OCI-LY3 (cell line): ENCODE measurements at regions not wholly inside any gene's neighbourhood (a gene's known extent, or its start where the extent isn't known, plus 50 kb on each side); places are given as distances from the start of the nearest gene placed in this dataset.

ENCODE experiments used
- H2AFZ ChIP-seq: fragments of 200-600, 300-600 bp; shearing (Covaris generic); 2 replicates; pipeline ENCODE4 v1.6.0; 2014; ENCODE audit warnings: antibody characterized with exemption, low read depth, low read length
- H3K27ac ChIP-seq: fragments of 200-600, 300-600 bp; sonication (generic); 2 replicates; pipeline ENCODE4 v1.5.1; 2014; ENCODE audit warnings: mild to moderate bottlenecking, low read length, moderate library complexity, mixed read lengths
- H3K27me3 ChIP-seq: fragments of 200-600, 300-600 bp; sonication (generic); 2 replicates; pipeline ENCODE4 v1.6.1; 2014; ENCODE audit warnings: low read depth, low read length, mixed read lengths
- H3K36me3 ChIP-seq: fragments of 200-600, 300-600 bp; sonication (generic); replicated peaks from 2 replicates; pipeline ENCODE3; 2014; ENCODE audit warnings: low read depth, low read length, mixed read lengths
- H3K4me1 ChIP-seq: fragments of 300-600, 200-600 bp; sonication (generic); 2 replicates; pipeline ENCODE4 v1.6.1; 2014; ENCODE audit warnings: low read length, mixed read lengths
- H3K4me2 ChIP-seq: fragments of 200-600, 300-600 bp; sonication (generic); 2 replicates; pipeline ENCODE4 v1.6.1; 2014; ENCODE audit warnings: low read length, mixed read lengths
- H3K4me3 ChIP-seq: fragments of 300-600, 200-600 bp; sonication (generic); 2 replicates; pipeline ENCODE4 v1.5.1; 2014; ENCODE audit warnings: antibody characterized with exemption, mild to moderate bottlenecking, low read length, moderate library complexity
- H3K79me2 ChIP-seq: fragments of 300-600, 200-600 bp; shearing (Covaris generic); 2 replicates; pipeline ENCODE4 v1.6.1; 2014; ENCODE audit warnings: mild to moderate bottlenecking, low read length, mixed read lengths
- H3K9ac ChIP-seq: fragments of 300-600, 200-600 bp; shearing (Covaris generic); 2 replicates; pipeline ENCODE4 v1.6.0; 2014; ENCODE audit warnings: mild to moderate bottlenecking, low read length, moderate library complexity
- H3K9me3 ChIP-seq: fragments of 200-600, 300-600 bp; shearing (Covaris generic); 2 replicates; pipeline ENCODE4 v1.6.1; 2014; ENCODE audit warnings: low read length, mixed read lengths; ENCODE audit not compliant: insufficient read depth
- H4K20me1 ChIP-seq: fragments of 200-600, 300-600 bp; sonication (generic); 2 replicates; pipeline ENCODE4 v1.6.1; 2016; ENCODE audit warnings: low read length, mixed read lengths; ENCODE audit not compliant: insufficient read depth
- CTCF ChIP-seq: fragments of 200-600, 300-600 bp; sonication (generic); IDR thresholded peaks from 2 replicates; pipeline ENCODE4 v1.5.1; 2014; ENCODE audit warnings: antibody characterized with exemption, low read length, low read depth
- EZH2phosphoT487 ChIP-seq: fragments of 200-600 bp; shearing (Covaris generic); IDR thresholded peaks from 2 replicates; pipeline ENCODE4 v1.6.1; 2018; ENCODE audit warnings: antibody characterized with exemption, mixed run types, low read depth

GRCh38 chr3:22269831-22270230 is 518.8 kb upstream of the ZNF385D start:
- H3K27ac ChIP-seq, result no peak overlapping the region
- no peak overlapping the region for H3K4me2 ChIP-seq
- no peaks in the 10 kb centered on the region for H3K27me3 ChIP-seq
- H2AFZ ChIP-seq, result no peak overlapping the region
- TF ChIP-seq EZH2phosphoT487, result no peak
- no peak for TF ChIP-seq CTCF
- H3K9me3 ChIP-seq, result no peaks in the 10 kb centered on the region
- no peaks in the 10 kb centered on the region for H3K36me3 ChIP-seq
- H4K20me1 ChIP-seq, result no peaks in the 10 kb centered on the region
- no peaks in the 10 kb centered on the region for H3K4me1 ChIP-seq
- no peak overlapping the region for H3K4me3 ChIP-seq
- H3K79me2 ChIP-seq, result no peaks in the 10 kb centered on the region
- no peak overlapping the region for H3K9ac ChIP-seq

- Histone ChIP-seq H3K36me3 (no peaks in the 10 kb centered on the region), H2AFZ (no peak overlapping the region), H3K4me2 (no peak overlapping the region), H3K27me3 (no peaks in the 10 kb centered on the region), H3K9ac (no peak overlapping the region), H3K9me3 (no peaks in the 10 kb centered on the region), H3K4me1 (0 out of 2 replicates have a peak, but pooled peaks cover 3% of the 10 kb centered on the region), H3K27ac (no peak overlapping the region), H3K4me3 (no peak overlapping the region), H4K20me1 (no peaks in the 10 kb centered on the region), H3K79me2 (no peaks in the 10 kb centered on the region)
- TF ChIP-seq EZH2phosphoT487, result no peak
- no peak for TF ChIP-seq CTCF
Observed at GRCh38 chr3:22276351-22276750, 525.3 kb upstream of the ZNF385D start.

GRCh38 chr3:22284559-22284958 is 533.5 kb upstream of the ZNF385D start:
- H3K4me1 ChIP-seq, result 0 out of 2 replicates have a peak, but pooled peaks cover 3% of the 10 kb centered on the region
- H3K4me3 ChIP-seq, result no peak overlapping the region
- no peaks in the 10 kb centered on the region for H3K9me3 ChIP-seq
- H3K9ac ChIP-seq, result no peak overlapping the region
- H3K79me2 ChIP-seq, result no peaks in the 10 kb centered on the region
- H3K4me2 ChIP-seq, result no peak overlapping the region
- no peaks in the 10 kb centered on the region for H4K20me1 ChIP-seq
- H2AFZ ChIP-seq, result no peak overlapping the region
- TF ChIP-seq EZH2phosphoT487 (no peak), CTCF (no peak)
- no peaks in the 10 kb centered on the region for H3K36me3 ChIP-seq
- no peak overlapping the region for H3K27ac ChIP-seq
- H3K27me3 ChIP-seq, result no peaks in the 10 kb centered on the region

- Histone ChIP-seq H3K27me3 (no peaks in the 10 kb centered on the region), H3K9ac (no peak overlapping the region), H2AFZ (no peak overlapping the region), H3K4me2 (no peak overlapping the region), H3K4me3 (no peak overlapping the region), H3K27ac (no peak overlapping the region), H4K20me1 (no peaks in the 10 kb centered on the region), H3K79me2 (no peaks in the 10 kb centered on the region), H3K4me1 (no peaks in the 10 kb centered on the region), H3K36me3 (no peaks in the 10 kb centered on the region), H3K9me3 (no peaks in the 10 kb centered on the region)
- TF ChIP-seq CTCF, result no peak
- TF ChIP-seq EZH2phosphoT487, result no peak
Observed at GRCh38 chr3:22288756-22289155, 537.7 kb upstream of the ZNF385D start.
